NCI-H748 (cell line): ENCODE measurements at regions not wholly inside any gene's neighbourhood (a gene's known extent, or its start where the extent isn't known, plus 50 kb on each side); places are given as distances from the start of the nearest gene placed in this dataset.
"Not testable (repeated sequence)": the region's sequence is repeated elsewhere in the genome, so short reads cannot be mapped to it uniquely, and the experiment has no call there.

Experiments used
- DNase-seq: peaks from one replicate; lab custom pipeline; 2025; ENCODE audit not compliant: unreplicated experiment; lab: John Stamatoyannopoulos, UW

DNA sequence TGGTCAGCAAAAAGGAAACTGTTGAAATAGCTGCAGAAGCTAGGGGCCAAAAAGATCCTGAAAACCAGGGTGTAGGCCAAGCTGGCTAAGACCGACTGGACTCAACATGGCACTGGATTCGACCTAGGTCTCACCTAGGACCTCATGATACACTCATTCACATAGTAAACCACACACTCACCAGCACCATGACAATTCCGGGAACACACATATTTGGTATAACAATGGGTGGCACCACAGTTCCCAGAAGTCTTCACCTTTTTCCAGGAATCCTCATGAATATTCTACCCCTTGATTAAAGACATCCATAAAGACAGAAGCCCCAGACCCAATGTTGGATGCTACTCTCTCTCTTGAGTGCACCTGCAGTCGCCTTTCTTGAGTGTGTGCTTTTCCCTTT lies 460.1 kb downstream of the TMEM114 start:
- DNase-seq = no peak

DNA sequence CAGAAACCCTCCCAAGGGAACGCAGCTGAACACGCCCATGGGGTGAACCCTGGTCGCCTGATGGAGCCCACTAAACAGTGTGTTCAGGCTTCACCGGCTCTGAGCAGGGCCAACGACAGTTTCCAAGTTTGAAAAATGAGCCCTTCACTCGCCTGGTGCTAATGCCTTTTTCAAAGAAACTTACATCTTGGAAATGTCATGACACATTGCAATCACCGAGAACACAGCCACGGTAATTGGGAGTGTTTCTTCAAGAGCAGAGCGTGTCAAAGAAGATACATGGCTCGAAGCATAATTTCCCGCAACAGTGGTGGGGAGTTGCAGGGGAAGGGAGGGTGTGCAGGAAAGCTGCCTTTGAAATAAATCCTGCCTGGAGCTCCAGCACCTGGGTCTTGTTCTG lies 463.2 kb downstream of the TMEM114 start:
- DNase-seq = no peak

DNA sequence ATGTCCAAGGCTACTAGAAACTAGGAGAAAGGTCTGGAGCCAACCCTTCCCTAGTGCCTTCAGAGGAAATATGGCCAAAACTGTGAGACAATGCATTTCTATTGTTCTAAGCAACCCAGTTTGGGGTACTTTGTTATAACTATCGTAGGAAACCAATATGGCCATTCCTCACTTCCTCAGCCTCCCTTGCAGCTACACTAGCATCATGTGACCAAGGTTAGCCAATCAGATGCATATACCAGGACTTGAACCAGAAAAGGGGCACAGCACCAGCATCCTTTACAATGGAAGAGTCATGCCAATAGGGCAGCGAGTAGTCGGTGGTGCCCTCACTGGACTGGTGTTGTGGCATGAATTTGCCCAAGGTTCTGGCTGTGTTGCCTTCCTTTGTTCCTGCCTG lies 464.0 kb downstream of the TMEM114 start:
- no peak for DNase-seq

DNA sequence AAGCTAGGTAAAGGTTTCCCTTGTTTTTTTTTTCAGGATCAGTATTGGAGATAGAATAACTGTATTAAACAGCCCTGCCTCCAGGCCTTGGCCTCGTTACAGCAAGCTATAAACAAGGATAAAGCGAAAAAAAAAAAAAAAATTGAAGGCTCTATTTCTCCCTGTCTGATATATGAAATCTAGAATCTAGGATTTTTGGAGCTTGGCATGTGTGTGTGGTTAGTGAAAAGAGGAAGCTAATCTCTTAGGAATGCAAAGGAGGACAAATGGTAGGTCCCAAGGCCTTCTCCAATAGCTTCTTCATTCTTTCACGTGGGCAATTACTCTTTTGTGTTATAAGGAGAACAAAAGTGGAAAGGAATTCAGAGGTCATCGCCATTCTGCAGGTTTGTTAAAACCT lies 470.3 kb downstream of the TMEM114 start:
- no peak for DNase-seq

DNA sequence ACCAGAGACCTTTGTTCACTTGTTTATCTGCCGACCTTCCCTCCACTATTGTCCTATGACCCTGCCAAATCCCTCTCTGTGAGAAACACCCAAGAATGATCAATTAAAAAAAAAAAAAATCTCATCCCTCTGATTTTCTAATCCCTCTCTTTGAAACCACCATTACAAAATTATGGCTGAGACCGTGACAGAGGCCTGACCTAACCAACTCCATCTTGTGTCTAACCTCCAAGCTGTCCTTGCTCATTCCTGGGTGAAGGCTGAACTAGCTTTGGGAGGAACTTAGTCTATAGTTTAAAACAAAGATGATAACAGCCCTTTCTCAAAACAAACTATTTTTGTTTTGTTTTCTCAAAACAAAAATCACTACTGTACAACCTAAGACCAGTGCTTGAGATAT lies 474.5 kb downstream of the TMEM114 start:
- DNase-seq = no peak

DNA sequence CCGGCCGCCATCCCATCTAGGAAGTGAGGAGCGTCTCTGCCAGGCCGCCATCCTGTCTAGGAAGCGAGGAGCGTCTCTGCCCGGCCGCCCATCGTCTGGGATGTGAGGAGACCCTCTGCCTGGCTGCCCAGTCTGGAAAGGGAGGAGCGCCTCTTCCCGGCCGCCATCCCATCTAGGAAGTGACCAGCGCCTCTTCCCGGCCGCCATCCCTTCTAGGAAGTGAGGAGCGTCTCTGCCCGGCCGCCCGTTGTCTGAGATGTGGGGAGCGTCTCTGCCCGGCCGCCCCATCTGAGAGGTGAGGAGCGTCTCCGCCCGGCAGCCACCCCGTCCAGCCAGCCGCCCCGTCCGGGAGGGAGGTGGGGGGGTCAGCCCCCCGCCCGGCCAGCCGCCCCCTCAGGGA lies 475.4 kb downstream of the TMEM114 start:
- not testable (repeated sequence) for DNase-seq

DNA sequence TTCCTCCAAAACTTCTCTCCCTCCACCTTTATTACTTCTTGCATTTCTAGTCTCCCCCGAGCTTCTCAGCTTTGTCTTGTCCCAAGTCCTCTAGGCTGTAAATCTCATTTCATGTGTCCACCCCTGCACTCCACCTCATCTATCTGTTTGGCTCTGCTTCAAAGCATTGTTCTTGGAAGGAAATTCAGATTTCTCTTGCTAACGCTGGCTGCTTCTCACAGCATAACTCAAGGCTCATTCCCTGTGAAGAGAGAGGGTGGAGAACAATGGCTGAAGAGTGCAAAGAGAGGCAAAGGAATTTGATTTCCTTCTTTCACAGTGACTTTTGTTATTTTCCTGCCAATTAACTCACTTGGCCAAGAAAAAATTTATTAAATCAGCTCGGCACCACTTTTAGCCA lies 476.5 kb downstream of the TMEM114 start:
- DNase-seq = no peak

DNA sequence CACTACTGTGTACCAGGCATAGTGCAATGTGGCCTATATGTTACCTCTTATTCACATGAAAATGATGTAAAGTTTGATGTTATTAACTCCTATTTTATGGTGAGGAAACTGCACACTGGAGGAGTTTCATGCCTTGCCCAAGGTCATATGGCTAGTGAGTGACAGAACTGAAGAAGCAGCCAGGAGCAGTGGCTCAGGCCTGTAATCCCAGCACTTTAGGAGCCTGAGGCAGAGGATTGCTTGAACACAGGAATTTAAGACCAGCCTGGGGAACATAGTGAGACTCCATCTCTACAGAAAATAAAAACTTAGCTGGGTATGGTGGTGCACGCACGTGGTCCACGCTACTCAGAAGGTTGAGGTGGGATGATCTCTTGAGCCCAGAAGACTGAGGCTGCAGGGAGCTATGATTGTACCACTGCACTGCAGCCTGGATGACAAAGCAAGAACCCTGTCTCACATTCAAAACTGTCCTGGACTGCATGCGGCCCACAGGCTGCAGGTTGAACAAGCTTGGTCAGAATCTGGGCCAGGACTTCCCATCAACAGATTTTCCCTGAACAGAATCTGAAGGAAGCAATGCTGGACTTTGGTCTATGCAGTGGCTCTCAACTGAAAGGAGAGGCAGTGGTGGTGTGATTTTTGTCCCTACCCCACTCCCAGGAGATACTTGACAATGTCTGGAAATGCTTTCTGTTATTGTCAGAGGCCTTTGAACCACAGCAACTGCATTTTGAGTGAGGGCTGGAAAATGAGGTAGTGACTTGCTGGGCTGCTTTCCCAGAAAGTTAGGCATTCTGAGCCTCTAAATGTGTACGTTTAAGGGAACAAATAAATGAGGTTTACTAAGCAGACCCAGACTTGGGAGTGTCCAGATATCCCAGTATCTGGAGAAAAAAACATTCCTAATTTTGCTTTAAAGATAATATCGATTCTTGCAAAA lies 479.5 kb downstream of the TMEM114 start:
- DNase-seq = no peak

DNA sequence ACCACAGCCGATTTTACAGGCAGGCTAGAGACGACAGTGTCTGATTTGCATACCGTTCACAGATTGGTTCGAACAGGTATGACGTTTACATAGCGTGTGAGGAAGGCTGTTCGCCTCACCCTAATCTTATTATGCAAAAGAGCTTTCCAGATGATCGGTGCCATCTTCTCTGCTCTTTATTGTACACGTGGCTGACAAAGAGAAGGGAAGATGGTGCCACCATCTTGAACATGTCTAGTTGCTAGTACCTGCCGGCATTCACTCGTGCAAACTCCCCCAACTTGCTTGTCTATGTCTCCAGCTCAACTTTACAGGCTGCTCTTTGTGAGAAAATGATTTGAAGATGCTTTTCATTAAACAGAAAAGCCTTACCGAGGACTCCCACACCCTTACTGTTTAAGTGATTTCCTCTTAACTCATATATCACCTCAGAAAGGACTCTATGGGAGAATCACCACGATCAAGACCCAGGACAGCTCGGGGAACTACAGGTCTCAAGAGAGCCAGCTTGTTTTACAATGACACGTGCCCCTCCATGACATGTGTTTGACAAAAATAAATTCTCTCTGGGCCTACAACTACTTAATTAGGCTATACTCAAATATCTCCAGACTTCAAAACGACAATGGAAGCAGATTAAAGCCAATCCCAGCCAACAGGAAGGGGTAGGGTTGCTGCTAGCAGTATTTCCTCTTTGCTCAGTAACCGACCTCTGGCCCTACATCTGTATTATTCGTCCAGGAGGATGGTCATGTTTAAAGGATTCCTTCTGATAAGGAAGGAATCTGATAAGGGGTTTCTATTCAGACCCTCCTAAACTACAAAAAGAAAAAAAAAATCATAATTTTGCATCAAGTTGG lies 480.6 kb downstream of the TMEM114 start:
- DNase-seq = peak; percentile 1

DNA sequence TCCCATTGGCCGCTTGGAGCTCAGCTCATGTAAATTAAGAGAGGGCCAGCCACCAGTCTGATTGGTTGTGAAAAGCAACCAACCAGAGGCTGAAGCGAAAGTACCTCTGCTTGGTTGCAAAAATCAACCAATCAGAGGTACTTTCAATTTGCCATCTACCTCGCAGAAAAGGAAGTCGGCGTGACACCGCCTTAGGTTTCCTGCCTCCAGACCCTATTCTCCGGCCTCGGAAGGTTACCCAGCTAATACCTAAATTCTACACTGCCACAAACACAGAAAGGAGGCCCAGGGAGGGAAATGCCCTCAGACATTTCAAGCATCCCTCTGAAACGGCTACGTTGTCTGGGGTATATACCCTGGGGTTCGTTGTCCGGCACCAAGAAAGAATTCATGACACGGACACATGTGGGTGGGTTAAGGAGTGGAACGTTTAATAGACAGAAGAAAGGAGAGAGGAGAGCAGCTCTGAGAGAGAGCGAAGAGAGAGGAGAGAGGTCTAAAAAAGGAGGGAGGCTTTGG lies 481.3 kb downstream of the TMEM114 start:
- no peak for DNase-seq

DNA sequence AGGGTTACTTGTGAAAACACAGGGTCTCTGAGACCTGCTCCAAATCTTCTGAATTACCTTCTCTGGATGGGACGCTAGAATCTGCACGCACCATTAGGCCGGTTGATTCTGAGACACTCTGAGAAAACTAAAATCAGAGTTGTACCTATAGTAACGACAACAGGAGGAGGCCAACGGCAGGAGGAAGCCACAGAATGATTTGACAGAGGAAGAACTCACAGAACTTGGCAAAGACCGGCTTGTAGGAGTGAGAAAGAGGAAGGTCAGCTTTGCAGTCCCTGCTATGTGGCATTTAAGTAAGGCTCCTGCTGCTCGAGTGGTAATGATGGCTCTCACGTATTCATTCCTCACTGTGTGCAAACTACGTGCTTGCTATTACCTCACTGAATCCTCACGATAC lies 483.0 kb downstream of the TMEM114 start:
- no peak for DNase-seq

DNA sequence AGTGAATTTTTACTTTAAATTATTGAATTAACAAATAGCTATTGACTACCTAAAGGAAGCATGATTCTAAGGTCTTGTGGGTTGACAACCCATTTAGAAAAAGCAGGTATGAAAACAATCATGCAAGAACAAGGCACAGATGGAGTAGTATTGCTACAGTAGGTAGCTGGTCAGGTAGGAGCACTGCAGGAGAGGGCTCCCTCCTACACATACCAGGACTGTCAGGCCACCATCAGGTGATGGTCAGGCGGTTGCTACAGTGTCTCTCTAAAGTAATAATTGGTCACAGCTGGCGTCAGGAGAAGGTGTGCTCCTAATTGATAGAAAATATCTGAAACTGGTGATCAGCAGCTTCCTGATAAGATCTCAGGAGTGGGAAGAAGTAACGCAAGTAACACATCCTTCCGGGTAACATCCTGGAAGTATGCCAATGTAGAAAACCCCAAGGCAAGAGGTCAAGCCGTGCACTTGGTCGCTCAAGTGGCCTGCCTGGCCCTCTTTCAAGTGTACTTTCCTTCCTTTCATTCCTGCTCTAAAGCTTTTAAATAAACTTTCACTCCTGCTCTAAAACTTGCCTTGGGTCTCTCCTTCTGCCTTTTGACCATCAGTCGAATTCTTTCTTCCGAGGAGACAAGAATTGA lies 486.5 kb downstream of the TMEM114 start:
- DNase-seq = no peak

DNA sequence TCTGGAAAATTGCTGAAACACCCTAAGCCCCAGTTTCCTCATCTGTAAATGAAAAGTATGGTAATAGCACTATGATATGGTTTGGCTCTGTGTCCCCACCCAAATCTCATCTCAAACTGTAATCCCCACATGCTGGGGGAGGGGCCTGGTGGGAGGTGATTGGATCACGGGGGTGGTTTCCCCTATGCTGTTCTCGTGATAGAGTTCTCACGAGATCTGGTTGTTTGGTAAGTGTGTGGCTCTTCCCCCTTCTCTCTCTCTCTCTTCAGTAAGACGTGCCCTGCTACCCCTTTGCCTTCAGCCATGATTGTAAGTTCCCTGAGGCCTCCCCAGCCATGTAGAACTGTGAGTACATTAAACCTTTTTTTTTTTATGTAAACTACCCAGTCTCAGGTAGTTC lies 490.7 kb downstream of the TMEM114 start:
- no peak for DNase-seq

DNA sequence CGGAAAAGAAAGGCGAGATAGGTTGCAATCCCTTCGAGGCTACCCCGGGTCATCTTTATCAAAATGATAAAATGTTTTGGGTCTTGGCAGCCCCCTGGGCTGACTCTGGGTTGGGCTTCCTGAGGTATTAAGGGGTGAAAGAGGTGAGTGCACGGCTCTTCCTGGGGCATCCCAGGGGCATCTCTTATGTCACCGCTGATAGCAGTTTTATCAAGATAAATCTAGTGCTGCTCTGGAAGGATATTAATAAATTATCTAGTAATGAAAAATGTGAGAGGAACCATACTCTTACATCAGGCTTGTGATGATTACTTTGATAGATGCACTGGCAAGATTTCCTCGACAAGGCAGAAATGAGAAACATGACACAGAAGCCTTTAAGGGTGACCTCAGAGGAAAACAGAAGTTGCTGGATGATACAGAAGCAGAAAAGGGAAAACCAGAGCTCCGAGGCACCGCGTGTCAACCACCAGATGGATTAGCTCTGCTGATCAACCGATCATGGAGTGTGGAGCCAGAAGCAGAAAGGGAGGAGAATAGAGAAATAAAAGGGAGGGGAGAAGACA lies 491.3 kb downstream of the TMEM114 start:
- no peak for DNase-seq

DNA sequence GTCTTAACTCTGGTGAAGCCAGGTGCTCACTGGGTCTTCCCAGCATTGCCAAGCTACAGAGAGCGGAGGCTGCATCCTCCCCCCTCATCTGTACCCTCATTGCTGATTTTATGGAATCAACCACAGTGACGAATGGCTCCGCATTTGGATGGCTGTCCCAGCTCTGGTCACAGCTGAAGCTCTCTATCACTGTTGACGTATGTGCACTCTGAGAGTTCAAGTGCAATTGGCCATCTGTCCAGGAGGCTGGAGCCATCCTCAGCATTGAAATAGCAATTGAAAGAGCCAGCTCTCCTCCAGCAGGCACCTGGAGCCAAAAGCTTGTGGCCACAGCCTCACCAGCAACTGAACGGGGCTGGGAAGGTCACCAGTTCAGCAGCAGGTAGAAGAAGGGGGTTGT lies 494.1 kb downstream of the TMEM114 start:
- no peak for DNase-seq

DNA sequence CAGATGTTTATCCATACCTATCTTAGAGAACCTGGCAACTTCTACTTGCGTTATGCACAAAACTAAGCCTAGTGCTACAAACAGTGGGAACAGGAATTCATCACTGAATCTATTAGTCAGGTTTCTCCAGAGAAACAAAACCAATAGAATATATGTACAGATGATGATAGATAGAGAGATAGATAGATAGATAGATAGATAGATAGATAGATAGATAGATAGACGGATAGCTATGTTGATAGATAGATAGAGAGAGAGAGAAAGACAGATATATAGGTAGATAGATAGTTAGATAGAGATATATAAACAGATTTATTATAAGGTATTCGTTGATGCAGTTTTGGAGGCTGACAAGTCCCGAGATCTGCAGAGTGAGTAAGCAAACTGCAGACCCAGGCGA lies 495.6 kb downstream of the TMEM114 start:
- DNase-seq = no peak

DNA sequence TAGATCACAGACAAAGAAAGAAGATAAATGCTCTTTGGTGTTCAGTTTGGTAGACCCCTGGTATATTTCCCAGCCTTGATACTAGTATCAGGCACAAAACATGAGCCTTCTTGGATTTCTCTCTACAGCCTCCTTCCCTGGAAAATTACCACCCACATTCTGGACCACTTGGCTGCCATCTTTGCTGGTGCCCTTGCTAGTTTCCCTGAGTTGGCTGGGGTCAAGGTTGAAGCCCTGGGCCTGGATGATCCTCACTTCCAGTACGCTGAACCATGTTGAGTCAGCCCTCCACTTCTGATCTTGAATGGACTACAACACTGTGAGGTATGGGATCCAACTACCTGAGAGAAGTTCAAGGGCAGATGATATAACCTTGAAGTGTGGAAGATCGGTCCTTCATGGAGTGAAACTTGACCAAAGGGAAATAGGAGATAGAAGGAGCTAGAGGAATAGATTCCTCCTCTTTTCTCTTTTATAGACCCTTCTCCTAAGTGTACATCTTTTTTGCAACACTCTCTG lies 501.4 kb downstream of the TMEM114 start:
- no peak for DNase-seq

DNA sequence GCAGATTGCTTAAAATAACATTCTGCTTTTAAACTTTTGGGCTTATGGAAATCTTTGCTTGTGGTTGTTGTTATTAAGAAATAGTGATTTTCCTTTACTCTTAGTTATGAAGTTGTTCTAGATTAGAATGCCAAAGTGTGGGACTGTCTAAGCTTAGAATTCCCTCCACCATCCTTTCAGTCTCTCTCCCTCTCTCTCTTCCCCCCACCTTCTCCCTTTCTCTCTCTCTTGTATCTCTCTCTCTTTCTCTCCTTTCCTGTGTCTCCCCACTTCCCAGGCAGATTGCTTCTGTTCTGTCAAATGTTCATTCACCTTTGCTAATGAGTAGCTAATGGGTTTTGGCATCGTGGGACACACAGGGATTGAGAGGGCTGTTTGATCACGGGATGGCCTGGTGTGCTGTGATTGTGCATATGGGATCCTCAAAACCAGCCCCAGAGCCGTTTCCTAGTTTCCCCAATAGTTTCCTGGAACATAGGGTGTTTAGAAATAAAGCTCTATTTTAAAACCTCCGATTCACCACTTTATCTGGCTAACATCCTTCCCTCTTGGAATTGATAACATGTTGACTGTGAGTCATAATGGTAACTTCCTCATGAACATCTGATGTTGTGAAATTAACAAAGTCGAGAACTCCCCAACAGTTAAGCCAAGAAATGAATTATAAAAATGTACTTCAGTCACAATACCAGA lies 502.6 kb downstream of the TMEM114 start:
- DNase-seq = no peak

DNA sequence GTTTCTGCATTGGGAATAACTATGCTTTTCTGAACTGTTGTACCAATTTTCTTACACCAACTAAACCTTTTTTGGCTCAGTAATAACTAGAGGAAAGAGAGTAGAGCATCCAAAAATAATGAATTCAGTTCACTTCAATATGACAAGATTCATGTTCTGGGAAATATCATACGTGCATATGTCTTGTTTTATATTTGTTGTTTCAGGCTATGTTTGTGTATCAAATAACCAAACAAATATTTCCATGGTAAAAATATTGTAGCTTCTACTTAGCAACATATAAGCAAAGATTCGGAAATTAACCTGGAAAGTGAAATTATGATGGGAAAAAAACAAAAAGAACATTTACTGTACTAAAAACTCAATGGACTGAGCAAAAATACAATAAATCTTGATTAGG lies 503.2 kb downstream of the TMEM114 start:
- DNase-seq = no peak

DNA sequence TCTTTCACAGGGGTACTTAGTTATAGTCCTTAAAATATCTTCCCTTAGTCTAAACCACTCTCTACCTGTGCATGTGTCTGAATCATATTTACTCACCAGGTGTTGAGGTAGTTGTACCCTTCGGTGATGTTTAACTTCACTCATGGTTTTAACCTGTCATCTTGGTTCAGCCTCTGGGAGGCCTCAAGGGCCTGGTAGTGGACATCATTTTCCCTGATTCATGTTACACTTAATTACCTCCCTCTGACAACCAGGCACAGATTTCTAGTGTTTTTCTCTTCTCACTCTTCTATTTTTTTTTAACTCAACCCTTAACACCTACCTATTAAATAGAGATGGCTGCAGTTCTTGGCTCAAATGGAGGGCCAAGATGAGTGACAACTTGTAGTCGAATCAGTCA lies 505.4 kb downstream of the TMEM114 start:
- DNase-seq = peak; percentile 1
